ENCODE measurements at regions not wholly inside any gene's neighbourhood (a gene's known extent, or its start where the extent isn't known, plus 50 kb on each side); places are given as distances from the start of the nearest gene placed in this dataset.
"Not testable (repeated sequence)": the region's sequence is repeated elsewhere in the genome, so short reads cannot be mapped to it uniquely, and the experiment has no call there.

DNA sequence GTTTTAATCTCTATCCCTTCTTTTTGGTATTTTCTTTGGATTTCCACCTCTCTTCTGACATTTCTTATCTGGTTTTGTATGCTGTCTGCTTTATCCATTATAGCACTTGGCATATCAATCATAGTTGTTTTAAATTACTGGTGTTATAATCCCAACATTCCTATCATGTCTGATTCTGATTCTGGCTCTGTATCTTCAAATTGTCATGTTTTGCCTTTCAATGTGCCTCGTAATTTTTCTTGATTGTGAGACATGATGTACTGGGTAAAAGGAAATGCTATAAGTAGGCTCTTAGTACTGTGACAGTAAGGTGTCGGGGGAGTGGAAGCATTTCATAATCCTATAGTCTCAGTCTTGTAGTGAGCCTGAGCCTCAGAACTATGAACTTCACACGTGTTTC lies 729.3 kb upstream of the NOVA1 start:
- Histone ChIP-seq H3K4me3 (ENCODE audit: low read depth in 2 of 2, low read length in 2 of 2) (no peak overlapping the region), H3K27ac (ENCODE audit: low read length) (no peak overlapping the region), H3K4me1 (ENCODE audit: control insufficient read depth, insufficient read depth, low read length) (no peaks in the 10 kb centered on the region), H3K27me3 (ENCODE audit: control insufficient read depth, insufficient read depth, low read length) (no peaks in the 10 kb centered on the region), H3K9me3 (ENCODE audit: control insufficient read depth, insufficient read depth, low read depth, low read length) (no peaks in the 10 kb centered on the region), H3K36me3 (ENCODE audit: control insufficient read depth, insufficient read depth, low read length) (no peaks in the 10 kb centered on the region)
- ATAC-seq (no peak), DNase-seq (ENCODE audit: low read depth, low spot score) (no peak)
- BruUV-seq (replicated peaks), result no TSS peak
- in situ Hi-C loops (cut with HindIII; ENCODE audit: low pct_unique_long_range_greater_than_20kb, low sequenced_read_pairs), result no loop called here
- ChIA-PET CTCF (no interaction called here), POLR2A (no interaction called here)
- intact Hi-C loops (cut with micrococcal nuclease; ENCODE audit: unreplicated experiment), result no loop called here
- TF ChIP-seq, protein P1, sequence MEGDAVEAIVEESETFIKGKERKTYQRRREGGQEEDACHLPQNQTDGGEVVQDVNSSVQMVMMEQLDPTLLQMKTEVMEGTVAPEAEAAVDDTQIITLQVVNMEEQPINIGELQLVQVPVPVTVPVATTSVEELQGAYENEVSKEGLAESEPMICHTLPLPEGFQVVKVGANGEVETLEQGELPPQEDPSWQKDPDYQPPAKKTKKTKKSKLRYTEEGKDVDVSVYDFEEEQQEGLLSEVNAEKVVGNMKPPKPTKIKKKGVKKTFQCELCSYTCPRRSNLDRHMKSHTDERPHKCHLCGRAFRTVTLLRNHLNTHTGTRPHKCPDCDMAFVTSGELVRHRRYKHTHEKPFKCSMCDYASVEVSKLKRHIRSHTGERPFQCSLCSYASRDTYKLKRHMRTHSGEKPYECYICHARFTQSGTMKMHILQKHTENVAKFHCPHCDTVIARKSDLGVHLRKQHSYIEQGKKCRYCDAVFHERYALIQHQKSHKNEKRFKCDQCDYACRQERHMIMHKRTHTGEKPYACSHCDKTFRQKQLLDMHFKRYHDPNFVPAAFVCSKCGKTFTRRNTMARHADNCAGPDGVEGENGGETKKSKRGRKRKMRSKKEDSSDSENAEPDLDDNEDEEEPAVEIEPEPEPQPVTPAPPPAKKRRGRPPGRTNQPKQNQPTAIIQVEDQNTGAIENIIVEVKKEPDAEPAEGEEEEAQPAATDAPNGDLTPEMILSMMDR (IDR thresholded peaks at IDR 0.05), result no peak
- TF ChIP-seq, protein P2, sequence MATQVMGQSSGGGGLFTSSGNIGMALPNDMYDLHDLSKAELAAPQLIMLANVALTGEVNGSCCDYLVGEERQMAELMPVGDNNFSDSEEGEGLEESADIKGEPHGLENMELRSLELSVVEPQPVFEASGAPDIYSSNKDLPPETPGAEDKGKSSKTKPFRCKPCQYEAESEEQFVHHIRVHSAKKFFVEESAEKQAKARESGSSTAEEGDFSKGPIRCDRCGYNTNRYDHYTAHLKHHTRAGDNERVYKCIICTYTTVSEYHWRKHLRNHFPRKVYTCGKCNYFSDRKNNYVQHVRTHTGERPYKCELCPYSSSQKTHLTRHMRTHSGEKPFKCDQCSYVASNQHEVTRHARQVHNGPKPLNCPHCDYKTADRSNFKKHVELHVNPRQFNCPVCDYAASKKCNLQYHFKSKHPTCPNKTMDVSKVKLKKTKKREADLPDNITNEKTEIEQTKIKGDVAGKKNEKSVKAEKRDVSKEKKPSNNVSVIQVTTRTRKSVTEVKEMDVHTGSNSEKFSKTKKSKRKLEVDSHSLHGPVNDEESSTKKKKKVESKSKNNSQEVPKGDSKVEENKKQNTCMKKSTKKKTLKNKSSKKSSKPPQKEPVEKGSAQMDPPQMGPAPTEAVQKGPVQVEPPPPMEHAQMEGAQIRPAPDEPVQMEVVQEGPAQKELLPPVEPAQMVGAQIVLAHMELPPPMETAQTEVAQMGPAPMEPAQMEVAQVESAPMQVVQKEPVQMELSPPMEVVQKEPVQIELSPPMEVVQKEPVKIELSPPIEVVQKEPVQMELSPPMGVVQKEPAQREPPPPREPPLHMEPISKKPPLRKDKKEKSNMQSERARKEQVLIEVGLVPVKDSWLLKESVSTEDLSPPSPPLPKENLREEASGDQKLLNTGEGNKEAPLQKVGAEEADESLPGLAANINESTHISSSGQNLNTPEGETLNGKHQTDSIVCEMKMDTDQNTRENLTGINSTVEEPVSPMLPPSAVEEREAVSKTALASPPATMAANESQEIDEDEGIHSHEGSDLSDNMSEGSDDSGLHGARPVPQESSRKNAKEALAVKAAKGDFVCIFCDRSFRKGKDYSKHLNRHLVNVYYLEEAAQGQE (IDR thresholded peaks at IDR 0.05; ENCODE audit: insufficient read depth in 1 of 2, low read depth in 2 of 2, low read length in 1 of 2), result no peak
- no peak for TF ChIP-seq TCF7L2 (IDR thresholded peaks at IDR 0.05; ENCODE audit: low read depth, low read length)
- TF ChIP-seq SIN3A (IDR thresholded peaks at IDR 0.05; ENCODE audit: borderline replicate concordance, insufficient read depth, low read depth, low read length), result no peak
- no peak for TF ChIP-seq POLR2AphosphoS5 (IDR thresholded peaks at IDR 0.05; ENCODE audit: low read depth, low read length)

DNA sequence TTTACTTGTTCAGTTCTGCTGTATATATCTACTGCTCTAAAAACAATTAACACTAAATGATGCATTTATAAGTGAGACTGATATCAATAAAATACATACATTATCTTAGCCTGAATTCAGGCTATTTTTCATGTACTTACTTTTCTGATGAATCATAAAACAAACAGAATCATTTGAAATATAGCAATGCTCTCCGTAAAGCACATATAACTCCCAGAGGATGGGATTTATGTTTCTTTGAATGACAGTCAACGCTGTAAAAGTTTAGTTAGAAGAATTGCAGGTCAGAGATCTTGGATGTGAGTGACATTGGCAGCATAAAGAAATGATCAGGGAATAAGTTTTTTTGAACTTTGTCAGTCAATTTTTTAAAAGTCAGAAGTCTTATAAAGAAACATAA lies 740.2 kb upstream of the NOVA1 start:
- Histone ChIP-seq H3K4me3 (ENCODE audit: low read depth in 2 of 2, low read length in 2 of 2) (no peak overlapping the region), H3K4me1 (ENCODE audit: control insufficient read depth, insufficient read depth, low read length) (no peaks in the 10 kb centered on the region), H3K27me3 (ENCODE audit: control insufficient read depth, insufficient read depth, low read length) (no peaks in the 10 kb centered on the region), H3K27ac (ENCODE audit: low read length) (no peak overlapping the region), H3K36me3 (ENCODE audit: control insufficient read depth, insufficient read depth, low read length) (no peaks in the 10 kb centered on the region), H3K9me3 (ENCODE audit: control insufficient read depth, insufficient read depth, low read depth, low read length) (no peaks in the 10 kb centered on the region)
- no TSS peak for BruUV-seq (replicated peaks)
- in situ Hi-C loops (cut with HindIII; ENCODE audit: low pct_unique_long_range_greater_than_20kb, low sequenced_read_pairs), result no loop called here
- ATAC-seq (no peak), DNase-seq (ENCODE audit: low read depth, low spot score) (no peak)
- intact Hi-C loops (cut with micrococcal nuclease; ENCODE audit: unreplicated experiment), result no loop called here
- POLR2A ChIA-PET, result no interaction called here
- CTCF ChIA-PET, result no interaction called here
- no peak for TF ChIP-seq SIN3A (IDR thresholded peaks at IDR 0.05; ENCODE audit: borderline replicate concordance, insufficient read depth, low read depth, low read length)
- no peak for TF ChIP-seq POLR2AphosphoS5 (IDR thresholded peaks at IDR 0.05; ENCODE audit: low read depth, low read length)
- TF ChIP-seq, protein P1 (IDR thresholded peaks at IDR 0.05), result no peak
- TF ChIP-seq, protein P2 (IDR thresholded peaks at IDR 0.05; ENCODE audit: insufficient read depth in 1 of 2, low read depth in 2 of 2, low read length in 1 of 2), result no peak

GRCh38 chr14:27363036-27363435 lies 765.2 kb upstream of the NOVA1 start:
- H3K27ac ChIP-seq (ENCODE audit: low read length); ATAC-seq; intact Hi-C loops (cut with micrococcal nuclease; ENCODE audit: unreplicated experiment); in situ Hi-C loops (cut with HindIII; ENCODE audit: low pct_unique_long_range_greater_than_20kb, low sequenced_read_pairs); POLR2A ChIA-PET; H3K4me1 ChIP-seq (ENCODE audit: control insufficient read depth, insufficient read depth, low read length); DNase-seq (ENCODE audit: low read depth, low spot score); H3K36me3 ChIP-seq (ENCODE audit: control insufficient read depth, insufficient read depth, low read length); H3K9me3 ChIP-seq (ENCODE audit: control insufficient read depth, insufficient read depth, low read depth, low read length); H3K4me3 ChIP-seq (ENCODE audit: low read depth in 2 of 2, low read length in 2 of 2); H3K27me3 ChIP-seq (ENCODE audit: control insufficient read depth, insufficient read depth, low read length); CTCF ChIA-PET; BruUV-seq (replicated peaks): not testable (repeated sequence)
